Activated CD4-positive, alpha-beta T cell treated with anti-CD3 and anti-CD28 coated beads, Interleukin-2, amount 50 U/mL, for 48 hours (primary cell): ENCODE measurements at regions not wholly inside any gene's neighbourhood (a gene's known extent, or its start where the extent isn't known, plus 50 kb on each side); places are given as distances from the start of the nearest gene placed in this dataset.
"Not testable (repeated sequence)": the region's sequence is repeated elsewhere in the genome, so short reads cannot be mapped to it uniquely, and the experiment has no call there.

ENCODE experiments used
- DNase-seq, 2 experiments: peaks; one replicate each; pipeline ENCODE4 v3.0.0-alpha.2; 2020

- not testable (repeated sequence) for DNase-seq
Measured at GRCh38 chr9:88886762-88887161, 104.5 kb upstream of the S1PR3 start.

DNA sequence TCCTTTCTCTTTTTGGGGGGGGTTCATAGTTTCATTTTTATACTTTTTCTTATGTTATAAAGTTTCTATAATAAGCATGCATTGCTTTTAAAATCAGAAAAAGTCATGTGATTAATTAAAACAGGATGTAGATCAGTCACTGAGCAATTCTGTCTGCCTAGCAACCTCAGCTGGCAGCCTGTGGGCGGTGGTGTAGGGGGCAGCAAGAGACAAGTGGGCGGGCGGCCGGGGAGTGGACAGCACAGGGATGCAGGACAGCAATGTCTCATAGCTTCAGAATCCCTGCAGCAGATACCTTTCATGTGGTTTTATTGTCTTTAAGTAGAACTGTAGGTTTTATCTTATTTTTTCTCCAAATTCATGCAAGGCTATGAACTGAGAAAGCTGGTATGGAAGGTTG, 101.9 kb upstream of the S1PR3 start:
- no peak for DNase-seq

GRCh38 chr9:88890546-88890945, 100.7 kb upstream of the S1PR3 start:
- no peak for DNase-seq

DNA sequence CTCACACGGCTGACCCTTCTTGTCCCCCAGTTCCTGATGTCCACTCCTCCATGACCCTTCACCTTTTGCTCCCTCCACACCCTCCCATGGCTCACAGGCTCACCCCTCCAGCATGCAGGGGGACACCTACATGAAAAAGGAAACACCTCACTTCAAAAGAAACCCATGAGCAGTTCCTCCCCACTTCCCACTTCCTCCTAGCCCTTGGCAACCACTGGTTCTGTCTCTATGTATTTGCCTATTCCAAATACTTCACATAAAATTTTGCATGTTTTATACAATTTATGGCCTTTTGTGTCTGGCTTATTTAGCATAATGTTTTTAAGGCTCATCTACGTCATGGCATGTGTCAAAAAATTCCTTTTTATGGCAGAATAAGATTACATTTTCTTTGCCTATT, 100.2 kb upstream of the S1PR3 start:
- DNase-seq: no peak

- no peak for DNase-seq
Measured at GRCh38 chr9:88892724-88893123, 98.5 kb upstream of the S1PR3 start.

GRCh38 chr9:88897081-88897480, 94.2 kb upstream of the S1PR3 start:
- DNase-seq: no peak

GRCh38 chr9:88898039-88898720, 93.1 kb upstream of the S1PR3 start:
- no peak for DNase-seq

DNA sequence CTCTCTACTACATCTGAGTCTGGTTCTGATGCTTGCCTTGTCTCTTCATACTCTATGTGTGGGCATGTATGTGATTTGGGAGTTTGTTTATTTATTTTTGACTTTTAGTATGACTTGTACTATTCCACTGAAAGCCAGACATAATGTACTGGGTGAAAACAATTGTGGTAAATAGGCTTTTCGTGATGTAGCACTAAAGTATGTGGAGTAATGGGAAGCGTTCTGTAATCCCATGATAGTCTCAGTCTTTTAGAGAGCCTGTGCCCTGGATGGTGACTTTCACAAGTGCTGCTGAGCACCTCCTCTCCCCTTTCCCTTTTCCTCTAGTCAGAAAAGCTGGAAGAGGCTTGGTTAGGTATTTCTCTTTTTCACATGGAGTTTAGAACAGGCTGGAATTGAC, 85.8 kb upstream of the S1PR3 start:
- no peak for DNase-seq

DNA sequence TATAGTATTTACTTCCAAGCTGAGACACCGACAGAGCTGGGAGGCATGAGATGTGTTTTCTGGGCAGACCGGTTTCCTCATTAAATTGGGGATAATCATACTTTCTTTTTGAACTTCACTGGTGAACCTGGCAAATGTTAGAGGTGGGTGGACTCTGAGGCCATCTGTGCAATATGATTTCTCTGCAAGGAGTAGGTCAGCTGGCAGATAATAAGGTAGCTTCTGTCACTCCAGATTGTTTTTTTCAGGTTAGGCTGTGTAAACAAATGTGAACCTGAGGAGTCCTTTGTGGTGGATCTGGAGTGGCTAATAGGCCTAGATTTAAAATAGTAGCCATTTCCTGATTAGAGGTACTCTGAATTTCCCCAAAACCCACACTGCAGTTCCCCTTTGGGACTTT, 75.4 kb upstream of the S1PR3 start:
- DNase-seq: no peak

GRCh38 chr9:88916894-88917293, 74.4 kb upstream of the S1PR3 start:
- DNase-seq: no peak

GRCh38 chr9:88917375-88917774, 73.9 kb upstream of the S1PR3 start:
- DNase-seq: no peak

DNA sequence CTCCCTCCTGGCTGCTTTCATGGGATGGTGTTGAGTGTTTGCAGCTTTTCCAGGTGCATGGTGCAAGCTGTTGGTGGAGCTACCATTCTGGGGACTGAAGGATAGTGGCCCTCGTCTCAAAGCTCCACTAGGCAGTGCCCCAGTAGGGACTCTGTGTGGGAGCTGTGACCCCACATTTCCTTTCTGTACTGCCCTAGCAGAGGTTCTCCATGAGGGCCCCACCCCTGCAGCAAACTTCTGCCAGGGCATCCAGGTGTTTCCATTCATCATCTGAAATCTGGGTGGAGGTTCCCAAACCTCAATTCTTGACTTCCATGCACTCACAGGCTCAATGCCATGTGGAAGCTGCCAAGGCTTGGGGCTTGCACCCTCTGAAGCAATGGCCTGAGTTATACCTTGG, 72.7 kb upstream of the S1PR3 start:
- not testable (repeated sequence) for DNase-seq

- DNase-seq: no peak
Measured at GRCh38 chr9:88920645-88921044, 70.6 kb upstream of the S1PR3 start.

DNA sequence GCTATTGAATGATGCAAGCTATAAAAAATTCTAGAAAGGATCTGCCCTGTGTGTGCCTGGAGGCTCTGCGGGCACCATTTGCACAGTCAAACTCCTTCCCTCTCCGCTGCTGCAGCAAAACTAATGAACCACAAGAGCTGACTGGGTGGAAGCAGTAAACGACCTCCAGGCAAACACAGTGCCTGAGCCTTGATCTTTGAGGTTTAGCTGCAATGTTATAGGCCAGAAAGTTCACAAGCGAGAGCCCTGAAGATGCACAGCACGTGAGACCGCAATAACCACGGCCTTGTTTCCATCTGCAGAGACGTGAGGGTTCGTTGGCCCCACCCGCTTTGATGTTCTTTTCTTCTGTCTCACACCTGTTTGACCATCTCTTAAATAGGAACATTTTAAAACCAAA, 69.2 kb upstream of the S1PR3 start:
- peak; percentile 41 to 51 for DNase-seq

GRCh38 chr9:88923092-88923491, 68.2 kb upstream of the S1PR3 start:
- DNase-seq: peak in 1 of 2 experiments; percentile 11

- DNase-seq: peak; percentile 17 to 37
Measured at GRCh38 chr9:88923653-88924288, 67.5 kb upstream of the S1PR3 start.

- DNase-seq: no peak
Measured at GRCh38 chr9:88925481-88925880, 65.8 kb upstream of the S1PR3 start.

DNA sequence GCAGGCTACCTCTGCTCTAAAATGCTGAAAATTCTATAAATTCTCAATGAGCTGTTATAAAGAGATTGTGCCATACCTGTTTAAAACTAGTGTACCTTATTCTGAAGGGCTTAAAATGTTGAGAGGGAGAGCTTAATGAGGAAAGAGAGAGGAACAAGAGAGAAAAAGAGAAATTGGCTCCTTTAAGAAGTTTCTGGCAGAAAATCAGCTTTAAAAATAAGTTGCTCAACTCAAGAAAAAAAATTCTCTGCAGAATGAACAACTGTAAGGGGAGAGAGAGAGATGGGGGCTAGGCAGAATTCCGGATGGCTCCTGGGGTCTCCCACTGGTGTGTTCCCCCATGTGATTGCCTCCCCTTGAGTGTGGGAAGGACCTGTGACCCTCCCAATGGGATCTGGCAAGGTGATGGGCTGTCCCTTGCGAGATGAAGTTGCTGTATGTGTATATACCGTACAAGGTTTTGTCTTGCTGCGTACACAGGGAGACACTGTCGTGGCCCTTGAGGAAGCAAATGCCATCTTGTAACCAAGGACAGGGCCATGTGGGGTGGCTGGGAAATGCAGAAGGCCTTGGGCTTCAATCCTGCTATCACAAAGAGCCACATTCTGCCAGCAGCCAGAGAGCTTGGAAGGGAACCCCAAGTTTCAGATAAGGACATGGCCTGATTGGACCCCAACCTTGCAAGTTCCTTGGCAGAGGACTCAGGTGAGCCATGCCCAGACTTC, 64.3 kb upstream of the S1PR3 start:
- DNase-seq: no peak

DNA sequence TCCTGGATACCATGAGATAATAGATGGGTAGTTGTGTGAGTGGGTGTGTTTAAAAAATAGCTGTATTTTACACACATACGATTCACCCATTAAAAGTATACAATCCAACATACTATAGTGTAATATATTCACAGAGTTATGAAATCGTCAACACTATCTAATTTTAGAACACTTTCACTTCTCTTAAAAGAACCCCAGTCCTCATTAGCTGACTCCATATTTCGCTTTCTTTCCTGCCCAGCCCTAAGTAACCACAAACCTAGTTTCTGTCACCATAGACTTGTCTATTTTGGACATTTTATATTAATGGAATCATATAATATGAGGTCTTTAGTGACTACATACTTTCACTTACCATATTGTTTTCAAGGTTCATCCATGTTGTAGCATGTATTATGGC, 63.8 kb upstream of the S1PR3 start:
- DNase-seq: no peak

DNA sequence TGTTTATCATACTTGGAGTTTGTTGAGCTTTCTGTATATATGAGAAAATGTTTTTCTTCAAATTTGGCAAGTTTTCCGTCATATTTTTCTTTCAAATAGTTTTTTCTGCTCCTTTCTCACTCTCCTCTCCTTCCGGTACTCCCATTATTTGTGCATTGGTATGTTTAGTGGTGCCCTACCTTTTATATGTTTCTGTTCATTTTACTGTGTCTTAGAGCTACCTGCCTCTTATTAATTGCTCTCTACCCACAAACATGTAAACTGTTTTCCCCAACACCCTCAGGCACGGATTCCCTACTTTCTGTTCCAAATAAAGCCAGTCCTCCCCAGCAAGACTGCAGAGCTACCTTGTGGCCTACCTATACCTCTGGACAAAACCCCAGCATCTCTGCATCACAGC, 60.6 kb upstream of the S1PR3 start:
- DNase-seq: no peak

DNA sequence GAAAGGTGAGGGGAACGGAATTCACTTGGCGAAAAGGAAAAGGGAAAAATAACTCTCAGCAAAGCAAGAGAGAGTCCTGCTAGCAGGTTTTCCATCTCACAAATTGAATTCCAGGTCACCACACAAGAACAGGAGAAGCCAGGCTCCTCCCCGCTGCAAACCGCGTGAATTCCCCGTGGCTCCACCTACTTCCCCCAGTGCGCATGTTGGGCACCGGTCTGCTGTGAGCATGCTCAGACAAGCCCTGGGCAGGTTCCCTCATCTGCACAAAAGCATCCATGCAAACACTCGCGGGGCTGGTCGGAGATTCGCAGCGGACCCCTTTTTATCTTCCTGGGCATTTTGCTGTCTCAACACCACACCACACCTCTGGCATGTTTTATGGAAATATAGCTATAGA, 58.5 kb upstream of the S1PR3 start:
- no peak for DNase-seq

DNA sequence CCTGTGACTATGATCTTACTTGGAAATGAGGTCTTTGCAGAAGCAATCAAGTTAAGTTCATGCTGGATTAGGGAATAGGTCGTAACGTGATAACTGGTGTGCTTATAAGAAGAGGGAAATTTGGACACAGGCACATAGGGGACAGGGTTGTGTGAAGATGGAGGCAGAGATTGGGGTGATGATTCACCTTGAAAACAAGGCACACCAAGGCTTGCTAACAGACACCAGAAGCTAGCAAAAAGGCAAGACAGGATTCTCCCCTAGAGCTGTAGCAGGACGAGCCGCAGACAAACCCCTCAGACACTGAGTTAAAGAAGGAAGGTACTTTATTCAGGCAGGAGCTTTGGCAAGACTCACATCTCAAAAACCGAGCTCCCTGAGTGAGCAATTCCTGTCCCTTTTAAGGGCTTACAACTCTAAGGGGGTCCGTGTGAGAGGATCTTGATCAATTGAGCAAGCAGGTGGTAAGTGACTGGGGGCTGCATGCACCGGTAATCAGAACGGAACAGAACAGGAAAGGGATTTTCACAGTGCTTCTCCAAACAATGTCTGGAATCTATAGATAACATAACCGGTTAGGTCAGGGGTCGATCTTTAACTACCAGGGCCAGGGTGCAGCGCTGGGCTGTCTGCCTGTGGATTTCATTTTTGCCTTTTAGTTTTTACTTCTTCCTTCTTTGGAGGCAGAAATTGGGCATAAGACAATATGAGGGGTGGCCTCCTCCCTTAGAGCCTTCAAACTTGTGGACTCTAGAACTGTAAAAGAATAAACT, 57.5 kb upstream of the S1PR3 start:
- no peak for DNase-seq

DNA sequence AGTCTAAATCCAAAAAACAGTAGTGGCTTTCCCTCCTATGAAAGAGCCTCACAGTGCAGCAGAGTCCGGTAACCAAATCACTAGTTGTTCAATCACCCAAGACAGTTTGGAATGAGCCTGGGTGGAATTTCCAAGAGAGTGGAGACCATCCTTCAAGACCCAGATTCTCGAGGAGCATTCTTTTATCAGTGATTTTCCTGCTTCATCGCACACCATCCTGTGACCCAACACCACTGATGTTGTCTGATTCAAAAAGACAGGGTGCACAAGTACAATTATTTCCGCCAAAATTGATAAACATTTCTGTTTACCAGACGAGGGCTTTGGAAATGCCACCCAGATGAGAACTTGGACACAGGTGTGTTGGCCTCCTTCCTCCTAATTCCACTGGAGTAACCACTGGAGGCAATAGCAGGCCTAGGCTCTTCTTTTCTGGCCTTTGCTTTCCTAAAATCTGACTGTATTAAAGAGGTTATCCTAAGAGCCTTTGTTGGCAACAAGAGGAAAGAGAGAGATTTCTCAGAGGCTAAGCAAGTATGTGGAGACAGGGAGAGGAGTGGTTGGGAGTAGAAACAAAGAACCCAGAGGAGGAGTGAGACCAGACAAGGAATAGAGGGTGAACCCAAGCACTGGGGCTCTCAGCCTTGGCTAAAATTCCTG, 56.3 kb upstream of the S1PR3 start:
- DNase-seq: no peak
